ENCODE measurements at regions not wholly inside any gene's neighbourhood (a gene's known extent, or its start where the extent isn't known, plus 50 kb on each side); places are given as distances from the start of the nearest gene placed in this dataset.

DNA sequence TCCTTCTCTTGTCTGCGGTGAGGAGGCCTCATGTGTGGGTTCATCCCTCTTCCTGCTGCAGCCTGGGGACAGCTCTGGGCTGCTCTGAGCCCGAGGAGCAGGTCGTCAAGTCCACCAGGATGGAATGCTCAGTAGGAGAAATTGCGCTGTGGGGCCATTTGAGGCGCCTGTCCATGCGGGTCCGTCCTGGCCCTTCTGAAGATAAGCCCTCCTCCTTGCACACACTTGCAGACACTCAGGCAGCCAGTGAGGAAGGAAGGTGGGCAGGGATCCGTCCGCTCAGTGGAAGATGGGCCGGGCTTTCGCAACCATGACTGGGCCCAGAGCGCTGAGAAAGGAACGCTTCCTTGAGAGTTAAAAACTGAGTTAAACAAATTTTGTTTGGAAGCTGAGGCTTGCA, 356.8 kb downstream of the GLRX3 start:
- ChIA-PET CTCF (ENCODE audit: unreplicated experiment) (no interaction called here), POLR2A (no interaction called here)
- Histone ChIP-seq H3K4me3 (ENCODE audit: low read depth, low read length, poor library complexity, severe bottlenecking) (no peak overlapping the region), H3K9me3 (ENCODE audit: low read length) (no peaks in the 10 kb centered on the region), H3K9me2 (ENCODE audit: insufficient read depth, low read length) (no peaks in the 10 kb centered on the region), H3K79me2 (ENCODE audit: insufficient read depth, low read depth, low read length) (no peaks in the 10 kb centered on the region), H3K4me2 (ENCODE audit: low read length) (no peak overlapping the region), H3K4me1 (ENCODE audit: insufficient read depth, low read length, poor library complexity, severe bottlenecking) (no peaks in the 10 kb centered on the region), H2AFZ (ENCODE audit: low read length) (no peak overlapping the region), H4K20me1 (ENCODE audit: insufficient read depth, low read length) (no peaks in the 10 kb centered on the region), H3K36me3 (ENCODE audit: insufficient read depth, low read length) (no peaks in the 10 kb centered on the region), H3K27ac (ENCODE audit: low read depth, low read length, poor library complexity, severe bottlenecking) (no peak overlapping the region)
- DNase-seq (ENCODE audit: low spot score) = no peak
- BruUV-seq (replicated peaks) = no TSS peak
- intact Hi-C loops (cut with micrococcal nuclease; ENCODE audit: unreplicated experiment) = no loop called here
- TF ChIP-seq, protein P1, sequence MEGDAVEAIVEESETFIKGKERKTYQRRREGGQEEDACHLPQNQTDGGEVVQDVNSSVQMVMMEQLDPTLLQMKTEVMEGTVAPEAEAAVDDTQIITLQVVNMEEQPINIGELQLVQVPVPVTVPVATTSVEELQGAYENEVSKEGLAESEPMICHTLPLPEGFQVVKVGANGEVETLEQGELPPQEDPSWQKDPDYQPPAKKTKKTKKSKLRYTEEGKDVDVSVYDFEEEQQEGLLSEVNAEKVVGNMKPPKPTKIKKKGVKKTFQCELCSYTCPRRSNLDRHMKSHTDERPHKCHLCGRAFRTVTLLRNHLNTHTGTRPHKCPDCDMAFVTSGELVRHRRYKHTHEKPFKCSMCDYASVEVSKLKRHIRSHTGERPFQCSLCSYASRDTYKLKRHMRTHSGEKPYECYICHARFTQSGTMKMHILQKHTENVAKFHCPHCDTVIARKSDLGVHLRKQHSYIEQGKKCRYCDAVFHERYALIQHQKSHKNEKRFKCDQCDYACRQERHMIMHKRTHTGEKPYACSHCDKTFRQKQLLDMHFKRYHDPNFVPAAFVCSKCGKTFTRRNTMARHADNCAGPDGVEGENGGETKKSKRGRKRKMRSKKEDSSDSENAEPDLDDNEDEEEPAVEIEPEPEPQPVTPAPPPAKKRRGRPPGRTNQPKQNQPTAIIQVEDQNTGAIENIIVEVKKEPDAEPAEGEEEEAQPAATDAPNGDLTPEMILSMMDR (conservative IDR thresholded peaks at IDR 0.05; ENCODE audit: low read length) = no peak
- TF ChIP-seq EZH2phosphoT487 (IDR thresholded peaks at IDR 0.05; ENCODE audit: borderline replicate concordance, low read depth, low read length) = no peak

DNA sequence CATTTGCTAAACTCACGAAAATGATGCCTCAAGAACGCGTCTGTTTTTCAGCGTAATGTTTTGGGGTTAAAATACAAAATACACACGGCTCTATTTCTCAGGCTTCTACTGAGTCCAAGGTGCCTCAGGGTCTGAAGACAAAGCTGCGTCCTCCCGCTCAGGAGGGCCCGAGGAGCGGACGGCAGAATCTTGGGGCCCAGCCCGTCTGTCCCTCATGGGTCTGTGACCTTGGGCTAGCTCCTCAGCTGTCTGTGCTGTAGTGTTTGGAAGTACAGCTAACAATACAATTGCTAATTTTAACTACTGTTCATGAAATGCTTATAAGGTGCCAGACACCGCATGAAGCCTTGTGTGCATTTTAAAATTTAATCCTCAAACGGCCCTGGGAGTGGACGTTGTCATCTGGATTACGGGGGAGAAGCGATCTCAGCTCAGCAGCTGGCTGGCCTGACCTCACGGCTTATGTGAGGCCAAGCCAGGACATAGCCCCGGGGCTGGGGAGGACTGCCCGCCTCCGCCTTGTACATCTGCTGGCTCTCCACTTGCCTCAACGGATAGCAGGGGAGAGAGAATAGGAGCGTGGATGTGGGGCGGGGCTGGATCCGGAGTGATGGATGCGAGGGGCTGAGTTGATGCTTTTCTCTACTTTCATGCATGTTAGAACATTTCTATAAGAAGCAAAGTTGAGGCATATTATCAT, 357.4 kb downstream of the GLRX3 start:
- Histone ChIP-seq H3K79me2 (ENCODE audit: insufficient read depth, low read depth, low read length) (no peaks in the 10 kb centered on the region), H3K36me3 (ENCODE audit: insufficient read depth, low read length) (no peaks in the 10 kb centered on the region), H3K9me2 (ENCODE audit: insufficient read depth, low read length) (no peaks in the 10 kb centered on the region), H3K9me3 (ENCODE audit: low read length) (no peaks in the 10 kb centered on the region), H3K4me2 (ENCODE audit: low read length) (no peak overlapping the region), H4K20me1 (ENCODE audit: insufficient read depth, low read length) (no peaks in the 10 kb centered on the region), H3K4me3 (ENCODE audit: low read depth, low read length, poor library complexity, severe bottlenecking) (no peak overlapping the region), H3K4me1 (ENCODE audit: insufficient read depth, low read length, poor library complexity, severe bottlenecking) (no peaks in the 10 kb centered on the region), H2AFZ (ENCODE audit: low read length) (no peak overlapping the region), H3K27ac (ENCODE audit: low read depth, low read length, poor library complexity, severe bottlenecking) (no peak overlapping the region)
- ChIA-PET CTCF (ENCODE audit: unreplicated experiment) (no interaction called here), POLR2A (no interaction called here)
- DNase-seq (ENCODE audit: low spot score) = no peak
- no peak for TF ChIP-seq EZH2phosphoT487 (IDR thresholded peaks at IDR 0.05; ENCODE audit: borderline replicate concordance, low read depth, low read length)
- TF ChIP-seq, protein P1 (conservative IDR thresholded peaks at IDR 0.05; ENCODE audit: low read length) = no peak
- intact Hi-C loops (cut with micrococcal nuclease; ENCODE audit: unreplicated experiment) = no loop called here
- no TSS peak for BruUV-seq (replicated peaks)

DNA sequence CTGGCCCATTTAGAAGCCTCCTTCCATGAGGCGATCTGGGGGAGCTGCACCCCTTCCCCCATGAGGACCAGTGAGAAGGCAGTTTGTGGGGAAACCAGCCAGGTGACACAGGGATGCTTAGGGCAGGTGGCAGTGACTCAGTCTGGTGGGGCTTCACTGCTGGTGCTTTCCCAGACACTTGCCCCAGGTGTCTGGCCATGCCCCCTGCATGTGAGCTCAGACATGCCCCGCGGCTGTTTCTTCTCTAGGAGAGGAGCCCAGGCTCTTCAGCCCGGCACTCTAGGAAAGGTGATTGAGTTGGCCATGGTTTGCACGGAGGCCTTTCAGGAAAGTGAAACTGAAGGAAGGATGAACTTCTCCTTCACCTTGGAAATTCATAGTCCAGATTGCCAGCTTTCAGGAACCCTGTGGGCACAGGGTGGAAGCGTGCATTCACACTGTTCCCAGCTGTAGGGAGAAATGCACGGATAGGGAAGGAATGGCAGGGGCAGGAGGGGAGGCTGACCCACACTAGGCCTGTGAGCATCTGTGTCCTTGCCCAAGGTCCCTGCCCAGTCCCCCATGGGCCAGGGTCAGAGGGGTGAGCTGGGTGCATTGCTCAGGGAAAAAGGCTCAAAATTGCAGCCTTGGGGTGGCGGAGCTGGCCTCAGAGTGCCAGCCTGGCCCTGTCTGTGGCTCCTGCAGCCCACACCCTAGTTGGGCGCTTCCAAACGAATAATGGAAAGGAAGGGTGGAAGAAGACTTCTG, 359.1 kb downstream of the GLRX3 start:
- no peaks in the 10 kb centered on the region for H3K4me1 ChIP-seq (ENCODE audit: insufficient read depth, low read length, poor library complexity, severe bottlenecking)
- H3K4me2 ChIP-seq (ENCODE audit: low read length) = no peak overlapping the region
- POLR2A ChIA-PET = no interaction called here
- H3K9me2 ChIP-seq (ENCODE audit: insufficient read depth, low read length) = no peaks in the 10 kb centered on the region
- CTCF ChIA-PET (ENCODE audit: unreplicated experiment) = no interaction called here
- no peak overlapping the region for H3K4me3 ChIP-seq (ENCODE audit: low read depth, low read length, poor library complexity, severe bottlenecking)
- intact Hi-C loops (cut with micrococcal nuclease; ENCODE audit: unreplicated experiment) = no loop called here
- no peaks in the 10 kb centered on the region for H3K36me3 ChIP-seq (ENCODE audit: insufficient read depth, low read length)
- H3K9me3 ChIP-seq (ENCODE audit: low read length) = no peaks in the 10 kb centered on the region
- H4K20me1 ChIP-seq (ENCODE audit: insufficient read depth, low read length) = no peaks in the 10 kb centered on the region
- no peak for DNase-seq (ENCODE audit: low spot score)
- no TSS peak for BruUV-seq (replicated peaks)
- no peak overlapping the region for H3K27ac ChIP-seq (ENCODE audit: low read depth, low read length, poor library complexity, severe bottlenecking)
- TF ChIP-seq, protein P1 (conservative IDR thresholded peaks at IDR 0.05; ENCODE audit: low read length) = no peak
- H3K79me2 ChIP-seq (ENCODE audit: insufficient read depth, low read depth, low read length) = no peaks in the 10 kb centered on the region
- H2AFZ ChIP-seq (ENCODE audit: low read length) = no peak overlapping the region
